Fibroblast of skin of left biceps (primary cell): ENCODE measurements at regions not wholly inside any gene's neighbourhood (a gene's known extent, or its start where the extent isn't known, plus 50 kb on each side); places are given as distances from the start of the nearest gene placed in this dataset.
"Not testable (repeated sequence)": the region's sequence is repeated elsewhere in the genome, so short reads cannot be mapped to it uniquely, and the experiment has no call there.

Source experiments
- DNase-seq, 2 experiments: peaks; one replicate each; pipeline ENCODE4 v3.0.0-alpha.2; 2013; ENCODE audit warnings: low read depth in 2 of 2

GRCh38 chr14:71432334-71433110 lies 499.7 kb upstream of the RGS6 start:
- no peak for DNase-seq

DNA sequence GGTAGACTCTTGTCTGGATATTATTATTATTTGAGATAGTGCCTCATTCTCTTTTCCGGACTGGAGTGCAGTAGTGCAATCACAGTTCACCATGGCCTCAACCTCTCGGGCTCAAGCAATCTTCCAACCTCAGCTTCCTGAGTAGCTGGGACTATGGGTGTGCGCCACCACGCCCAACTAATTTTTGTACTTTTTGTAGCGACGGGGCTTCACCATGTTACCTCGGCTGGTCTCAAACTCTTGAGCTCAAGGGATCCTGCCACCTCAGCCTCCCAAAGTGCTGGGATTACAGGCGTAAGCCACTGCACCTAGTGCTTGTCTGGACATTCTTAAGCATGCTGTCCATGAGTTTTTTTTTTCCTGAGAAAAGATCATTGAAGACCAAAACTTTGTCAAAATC lies 498.9 kb upstream of the RGS6 start:
- no peak for DNase-seq

- DNase-seq, result not testable (repeated sequence)
Observed at GRCh38 chr14:71435641-71436040, 496.6 kb upstream of the RGS6 start.

DNA sequence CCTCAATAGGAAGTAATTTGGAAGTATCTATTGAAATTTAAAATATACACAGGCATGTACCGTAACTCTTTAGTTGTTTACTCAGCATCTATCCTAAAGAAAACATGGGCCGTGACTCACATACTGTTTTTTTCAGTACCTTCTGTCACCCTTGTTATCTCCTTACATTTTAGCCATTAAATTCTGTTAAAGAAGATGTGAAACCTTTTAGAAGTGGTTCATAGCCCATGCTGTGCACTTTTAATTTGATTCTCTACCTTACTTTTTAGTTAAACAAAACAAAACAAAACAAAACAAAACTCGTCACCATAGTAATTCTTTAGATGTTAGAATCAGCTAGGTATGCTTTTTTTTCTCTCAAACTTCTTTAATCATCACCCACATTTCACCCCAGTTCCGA lies 494.4 kb upstream of the RGS6 start:
- no peak for DNase-seq

- no peak for DNase-seq
Observed at GRCh38 chr14:71438684-71439083, 493.5 kb upstream of the RGS6 start.

DNA sequence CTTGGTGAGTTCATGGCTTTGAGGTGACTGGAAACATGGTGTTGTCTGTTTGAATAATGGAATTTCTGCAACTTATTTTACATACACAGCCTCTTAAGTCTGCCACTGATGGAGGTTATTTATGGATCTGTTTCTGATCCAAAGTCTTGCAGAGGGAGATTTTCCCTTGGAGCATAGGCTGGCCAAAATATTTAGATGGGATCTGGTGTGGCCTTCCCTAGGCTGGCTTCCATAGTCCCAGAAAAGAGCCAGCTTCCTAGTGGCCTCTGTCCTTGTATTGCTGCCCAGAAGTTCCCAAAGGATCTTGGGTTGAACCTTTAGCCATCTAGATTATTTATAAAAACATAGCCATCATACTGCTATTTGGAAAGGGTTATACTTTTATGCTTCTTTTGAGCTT lies 491.1 kb upstream of the RGS6 start:
- DNase-seq, result no peak

- no peak for DNase-seq
Observed at GRCh38 chr14:71444030-71444822, 488.0 kb upstream of the RGS6 start.

GRCh38 chr14:71448431-71449315 lies 483.6 kb upstream of the RGS6 start:
- DNase-seq, result no peak

DNA sequence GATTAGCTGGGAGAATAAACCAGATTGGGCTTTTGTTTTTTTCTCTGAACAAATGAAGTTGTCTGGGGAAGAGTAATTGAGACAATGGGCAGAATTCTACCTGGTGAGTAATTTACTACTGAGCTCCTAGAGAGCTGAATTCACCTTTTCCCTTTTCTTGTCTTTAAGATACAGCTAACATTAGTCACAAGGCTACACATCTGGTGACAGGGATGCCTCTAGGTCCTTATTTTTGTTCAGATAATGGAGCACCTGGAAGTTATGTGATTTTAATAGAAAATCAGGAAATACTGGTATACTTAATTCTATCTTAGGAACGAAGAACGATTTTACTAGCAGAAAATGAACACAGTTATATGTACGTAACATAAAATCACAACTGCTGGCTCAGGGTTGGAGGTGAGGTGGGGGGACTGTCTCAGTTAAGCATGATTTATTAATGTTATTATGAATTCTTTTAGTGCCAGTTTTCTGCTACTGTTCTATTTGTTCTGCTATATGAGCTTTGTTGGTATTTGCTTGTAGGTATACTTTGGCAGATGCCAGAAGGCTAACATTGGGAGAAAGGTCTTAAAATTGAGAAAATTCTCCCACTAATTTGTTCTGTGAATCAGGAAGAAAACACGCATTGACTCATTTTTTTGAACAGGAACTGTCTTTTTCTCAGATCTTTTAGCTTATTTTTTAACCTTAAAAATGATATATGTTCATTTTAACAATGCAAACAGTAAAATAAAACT lies 482.7 kb upstream of the RGS6 start:
- no peak for DNase-seq

- DNase-seq, result no peak
Observed at GRCh38 chr14:71451501-71451900, 480.7 kb upstream of the RGS6 start.

- no peak for DNase-seq
Observed at GRCh38 chr14:71452539-71452938, 479.7 kb upstream of the RGS6 start.

- DNase-seq, result no peak
Observed at GRCh38 chr14:71452987-71453386, 479.2 kb upstream of the RGS6 start.

DNA sequence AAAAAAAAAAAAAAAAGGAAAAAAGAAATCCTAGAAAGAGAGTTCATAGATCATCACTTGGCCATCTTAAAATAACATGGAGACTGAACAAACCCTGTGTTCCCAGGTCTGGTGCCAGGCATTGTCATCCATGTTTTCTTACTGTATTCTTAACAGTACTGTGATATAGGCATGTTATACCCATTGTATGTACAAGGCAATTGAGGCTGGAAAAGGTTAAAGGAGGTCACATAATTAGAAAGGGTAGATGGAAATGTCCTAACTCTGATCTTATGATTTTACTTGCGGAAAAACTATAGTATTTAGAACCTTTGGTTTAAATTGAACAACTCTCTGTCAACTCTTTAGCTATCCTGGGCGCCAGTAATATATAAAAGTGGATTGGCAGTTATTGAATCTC lies 478.2 kb upstream of the RGS6 start:
- no peak for DNase-seq

GRCh38 chr14:71454513-71455332 lies 477.5 kb upstream of the RGS6 start:
- no peak for DNase-seq

GRCh38 chr14:71460091-71460490 lies 472.1 kb upstream of the RGS6 start:
- DNase-seq, result no peak

GRCh38 chr14:71461617-71462016 lies 470.6 kb upstream of the RGS6 start:
- not testable (repeated sequence) for DNase-seq

DNA sequence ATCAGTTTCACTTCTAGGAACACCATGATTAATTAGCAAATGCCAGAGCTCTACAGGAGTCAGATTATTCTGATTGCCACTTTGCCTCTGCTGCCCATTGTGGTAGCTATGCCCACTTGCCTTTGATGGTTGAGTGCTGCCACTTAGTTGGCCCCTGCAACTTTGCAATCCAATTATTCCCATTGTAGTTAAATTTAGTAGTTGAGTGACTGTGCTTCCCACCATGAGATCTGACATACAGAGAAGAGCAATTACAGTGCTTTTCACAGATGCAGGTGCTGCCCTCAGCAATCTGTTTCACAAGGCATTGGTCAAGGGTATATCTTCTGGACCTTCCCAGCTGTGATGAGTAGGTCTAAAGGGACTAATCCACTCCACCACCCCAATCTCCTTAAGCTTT lies 468.4 kb upstream of the RGS6 start:
- DNase-seq, result no peak

DNA sequence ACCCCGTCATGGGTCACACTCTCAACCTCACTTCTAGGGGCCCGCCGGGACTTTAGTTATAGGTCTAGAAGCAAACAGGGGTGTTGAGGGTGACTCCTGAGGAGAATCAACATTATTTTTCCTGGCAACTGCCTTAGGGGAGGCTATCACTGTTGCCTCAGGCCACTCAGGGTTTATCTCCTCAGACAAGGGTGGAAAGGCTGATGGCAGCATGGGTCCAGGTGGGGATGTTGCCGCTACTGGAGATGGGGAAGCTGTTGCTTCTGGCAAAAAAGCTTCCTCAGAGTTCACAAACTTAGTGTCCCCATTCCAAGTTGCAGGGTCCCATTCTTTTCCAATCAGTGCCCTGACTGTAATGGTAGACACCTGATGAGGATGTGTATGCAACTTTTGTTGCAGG lies 467.4 kb upstream of the RGS6 start:
- no peak for DNase-seq

- no peak for DNase-seq
Observed at GRCh38 chr14:71465316-71465715, 466.9 kb upstream of the RGS6 start.

- no peak for DNase-seq
Observed at GRCh38 chr14:71466251-71466650, 466.0 kb upstream of the RGS6 start.

DNA sequence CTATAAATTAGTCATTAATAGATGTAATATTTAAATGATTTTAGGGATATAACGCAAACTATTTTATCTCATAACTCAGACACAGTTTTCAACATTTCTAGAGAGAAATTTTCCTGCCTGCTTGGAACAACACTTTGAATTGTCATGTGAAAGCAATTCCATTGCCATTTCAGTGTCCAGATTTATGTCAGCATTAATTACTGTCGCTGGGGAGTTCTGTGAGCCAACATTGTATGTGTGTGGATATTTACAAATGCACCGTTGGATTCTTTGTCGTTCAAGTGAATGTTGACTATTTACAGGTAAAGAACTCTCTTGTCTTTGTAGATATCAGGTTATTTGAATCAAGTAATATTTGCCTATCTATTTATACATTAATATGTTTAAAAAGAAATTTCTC lies 465.3 kb upstream of the RGS6 start:
- no peak for DNase-seq
